Fibroblast of peridontal ligament (primary cell): ENCODE measurements at regions not wholly inside any gene's neighbourhood (a gene's known extent, or its start where the extent isn't known, plus 50 kb on each side); places are given as distances from the start of the nearest gene placed in this dataset.
"Not testable (repeated sequence)": the region's sequence is repeated elsewhere in the genome, so short reads cannot be mapped to it uniquely, and the experiment has no call there.

Source experiments
- DNase-seq: peaks from one replicate; pipeline ENCODE4 v3.0.0-alpha.2; 2010; ENCODE audit errors: extremely low read depth

- no peak for DNase-seq
These were observed 567.3 kb upstream of the ACTRT1 start for GRCh38 chrX:128619490-128619889.

GRCh38 chrX:128616933-128617332 is 564.7 kb upstream of the ACTRT1 start:
- DNase-seq, result no peak

- DNase-seq, result not testable (repeated sequence)
These were observed 554.6 kb upstream of the ACTRT1 start for GRCh38 chrX:128606817-128607216.

GRCh38 chrX:128606357-128606756 is 554.2 kb upstream of the ACTRT1 start:
- not testable (repeated sequence) for DNase-seq

- DNase-seq, result no peak
These were observed 549.5 kb upstream of the ACTRT1 start for GRCh38 chrX:128601706-128602105.

- no peak for DNase-seq
These were observed 547.4 kb upstream of the ACTRT1 start for GRCh38 chrX:128599632-128600031.

- no peak for DNase-seq
These were observed 529.8 kb upstream of the ACTRT1 start for GRCh38 chrX:128582036-128582435.

- no peak for DNase-seq
These were observed 529.4 kb upstream of the ACTRT1 start for GRCh38 chrX:128581615-128582014.

GRCh38 chrX:128543114-128543513 is 490.9 kb upstream of the ACTRT1 start:
- DNase-seq, result no peak

GRCh38 chrX:128518508-128518907 is 466.3 kb upstream of the ACTRT1 start:
- DNase-seq, result no peak

- no peak for DNase-seq
These were observed 465.5 kb upstream of the ACTRT1 start for GRCh38 chrX:128517691-128518090.

GRCh38 chrX:128504496-128504895 is 452.3 kb upstream of the ACTRT1 start:
- no peak for DNase-seq

GRCh38 chrX:128464116-128464515 is 411.9 kb upstream of the ACTRT1 start:
- no peak for DNase-seq

GRCh38 chrX:128460835-128461234 is 408.6 kb upstream of the ACTRT1 start:
- no peak for DNase-seq

GRCh38 chrX:128458888-128459287 is 406.7 kb upstream of the ACTRT1 start:
- no peak for DNase-seq

GRCh38 chrX:128457674-128458073 is 405.5 kb upstream of the ACTRT1 start:
- no peak for DNase-seq

GRCh38 chrX:128439159-128439558 is 387.0 kb upstream of the ACTRT1 start:
- DNase-seq, result no peak

- DNase-seq, result no peak
These were observed 385.9 kb upstream of the ACTRT1 start for GRCh38 chrX:128438082-128438481.

- DNase-seq, result no peak
These were observed 384.3 kb upstream of the ACTRT1 start for GRCh38 chrX:128436397-128437103.

- no peak for DNase-seq
These were observed 373.3 kb upstream of the ACTRT1 start for GRCh38 chrX:128425546-128425945.

- no peak for DNase-seq
These were observed 356.6 kb upstream of the ACTRT1 start for GRCh38 chrX:128408842-128409241.

- DNase-seq, result no peak
These were observed 344.4 kb upstream of the ACTRT1 start for GRCh38 chrX:128396601-128397000.

GRCh38 chrX:128383846-128384245 is 331.6 kb upstream of the ACTRT1 start:
- not testable (repeated sequence) for DNase-seq

- DNase-seq, result no peak
These were observed 313.3 kb upstream of the ACTRT1 start for GRCh38 chrX:128365492-128365891.
